HG02884 (cell line): ENCODE measurements at regions not wholly inside any gene's neighbourhood (a gene's known extent, or its start where the extent isn't known, plus 50 kb on each side); places are given as distances from the start of the nearest gene placed in this dataset.

Source experiments
- ATAC-seq: cut with Tn5 transposase; IDR thresholded peaks from one replicate; pipeline ENCODE4 v1.9.1; 2021; ENCODE audit warnings: mild to moderate bottlenecking, moderate library complexity; ENCODE audit not compliant: unreplicated experiment

DNA sequence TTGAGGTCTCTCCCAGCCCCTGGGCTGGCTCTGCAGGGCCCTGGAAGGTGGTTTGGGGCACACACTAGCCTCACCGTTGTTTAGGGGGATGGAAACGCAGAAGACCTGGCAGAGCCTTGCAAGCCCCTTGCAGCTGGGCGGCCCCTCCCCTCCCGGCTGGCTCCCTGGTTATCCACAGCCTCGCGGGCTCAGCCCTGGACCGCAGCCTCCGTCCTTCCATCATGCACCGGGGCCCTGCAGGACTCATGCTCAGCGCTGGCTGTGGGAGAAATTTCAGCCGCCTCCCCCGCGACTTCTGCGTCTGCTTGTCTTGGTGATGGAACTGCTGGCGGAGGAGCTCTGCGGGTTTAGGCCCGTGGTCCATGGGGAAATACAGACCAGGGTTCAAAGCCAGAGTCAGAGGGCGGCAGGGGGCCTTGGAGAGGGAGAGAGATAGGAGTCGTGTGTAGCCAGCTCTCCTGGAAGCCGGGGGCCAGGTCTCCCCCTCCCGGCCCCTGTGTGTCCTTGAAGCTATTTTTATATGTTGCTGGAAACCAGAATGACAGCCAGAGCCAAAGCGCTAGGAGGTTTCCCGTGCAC, 75.8 kb upstream of the IER5L start:
- no peak for ATAC-seq

GRCh38 chr9:129252937-129253802, 75.1 kb upstream of the IER5L start:
- no peak for ATAC-seq

GRCh38 chr9:129250786-129251185, 72.7 kb upstream of the IER5L start:
- ATAC-seq: no peak

DNA sequence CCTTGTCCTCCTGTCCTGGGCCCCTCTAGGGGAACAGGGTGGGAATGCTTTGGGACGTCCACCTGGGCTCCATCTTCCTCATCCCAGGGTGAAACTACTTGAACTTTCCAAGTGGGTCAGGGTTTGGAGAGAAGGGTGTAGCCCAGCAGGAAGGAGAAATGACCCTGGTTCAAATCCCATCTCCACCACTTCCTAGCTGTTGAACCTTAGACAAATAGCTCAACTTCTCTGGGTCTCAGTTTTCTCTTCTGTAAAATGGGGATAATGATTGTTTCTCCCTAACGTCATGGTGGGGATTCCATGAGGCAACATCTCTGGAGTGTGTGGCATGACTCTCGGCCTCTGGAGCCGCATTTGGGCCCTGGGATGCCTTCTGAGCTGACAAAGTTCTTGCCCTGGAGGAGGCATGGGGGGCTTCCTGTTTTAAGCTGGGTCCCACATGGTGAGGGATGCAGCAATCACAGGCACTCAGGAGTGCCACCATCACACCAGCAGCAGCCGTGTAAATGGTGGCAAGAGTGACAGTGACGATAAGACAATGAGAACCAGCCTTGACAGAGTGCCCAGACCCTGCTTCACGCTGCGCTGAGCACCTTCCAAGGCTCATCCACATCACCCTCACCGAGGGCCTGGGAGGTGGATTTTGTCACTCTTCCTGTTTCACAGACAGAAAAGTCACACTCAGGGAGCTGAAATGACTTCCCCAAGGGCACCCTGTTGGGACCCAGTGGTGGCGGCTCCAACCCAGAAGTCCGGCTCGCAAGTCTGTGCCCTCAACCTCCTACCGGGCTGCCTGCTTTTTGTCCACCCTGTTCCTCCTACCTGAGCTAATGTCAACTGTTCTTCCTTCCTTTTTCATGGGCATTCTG, 69.5 kb upstream of the IER5L start:
- no peak for ATAC-seq

DNA sequence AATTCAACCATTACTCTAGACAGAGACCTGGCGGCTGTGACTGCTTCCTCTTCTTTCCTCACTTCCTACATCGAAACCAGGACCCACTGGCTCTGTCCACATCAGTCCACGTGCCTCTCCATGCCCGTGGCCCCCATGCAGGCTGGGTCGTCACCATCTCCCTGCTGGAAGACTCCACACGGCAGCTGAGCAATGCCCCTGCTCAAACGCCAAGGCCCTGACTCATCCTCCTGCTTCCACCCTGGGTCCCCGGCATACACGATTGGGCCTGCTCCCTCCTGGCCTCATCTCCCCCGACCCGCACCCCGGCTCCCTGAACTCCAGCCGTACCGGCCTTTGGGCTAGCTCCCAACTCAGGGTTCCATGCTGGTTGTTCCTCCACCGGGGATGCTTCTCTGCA, 67.2 kb upstream of the IER5L start:
- no peak for ATAC-seq

GRCh38 chr9:129242971-129243561, 65.0 kb upstream of the IER5L start:
- ATAC-seq: no peak

DNA sequence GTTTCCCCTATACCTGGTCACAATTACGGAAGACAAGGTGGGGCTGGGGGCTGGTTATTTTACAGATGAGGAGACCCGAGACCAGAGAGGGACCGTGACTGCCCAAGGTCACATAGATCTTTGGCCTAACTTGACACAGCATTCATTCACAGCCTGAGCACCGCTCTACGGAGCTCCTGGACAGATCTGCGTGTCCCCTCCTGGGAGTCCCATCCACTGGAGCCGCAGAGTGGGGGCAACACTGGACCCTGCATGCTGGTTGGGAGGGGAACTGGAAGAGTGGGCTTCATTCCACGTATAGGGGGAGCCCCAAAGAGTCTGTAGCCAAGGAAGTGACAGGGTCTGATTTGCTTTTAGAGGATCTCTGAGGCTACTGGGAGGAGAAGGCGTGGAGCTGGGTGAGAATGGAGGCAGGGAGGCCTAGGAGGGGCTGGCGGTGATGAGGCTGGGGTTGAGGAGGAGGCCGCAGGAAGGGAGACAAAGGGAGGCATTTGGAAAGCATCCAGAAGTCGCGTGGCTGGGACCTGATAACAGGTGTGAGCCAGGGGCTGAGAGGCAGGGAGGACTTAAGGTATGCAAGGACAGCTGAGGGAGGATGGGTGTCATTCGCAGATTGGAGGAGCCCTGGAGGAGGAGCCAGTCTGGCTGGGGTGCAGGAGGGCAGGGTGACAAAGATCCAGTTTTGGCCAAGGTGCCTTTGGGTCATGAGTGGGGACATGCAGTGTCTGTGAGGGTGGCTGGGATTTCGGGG, 64.3 kb upstream of the IER5L start:
- ATAC-seq: no peak

- ATAC-seq: no peak
Measured at GRCh38 chr9:129241725-129242124, 63.7 kb upstream of the IER5L start.

DNA sequence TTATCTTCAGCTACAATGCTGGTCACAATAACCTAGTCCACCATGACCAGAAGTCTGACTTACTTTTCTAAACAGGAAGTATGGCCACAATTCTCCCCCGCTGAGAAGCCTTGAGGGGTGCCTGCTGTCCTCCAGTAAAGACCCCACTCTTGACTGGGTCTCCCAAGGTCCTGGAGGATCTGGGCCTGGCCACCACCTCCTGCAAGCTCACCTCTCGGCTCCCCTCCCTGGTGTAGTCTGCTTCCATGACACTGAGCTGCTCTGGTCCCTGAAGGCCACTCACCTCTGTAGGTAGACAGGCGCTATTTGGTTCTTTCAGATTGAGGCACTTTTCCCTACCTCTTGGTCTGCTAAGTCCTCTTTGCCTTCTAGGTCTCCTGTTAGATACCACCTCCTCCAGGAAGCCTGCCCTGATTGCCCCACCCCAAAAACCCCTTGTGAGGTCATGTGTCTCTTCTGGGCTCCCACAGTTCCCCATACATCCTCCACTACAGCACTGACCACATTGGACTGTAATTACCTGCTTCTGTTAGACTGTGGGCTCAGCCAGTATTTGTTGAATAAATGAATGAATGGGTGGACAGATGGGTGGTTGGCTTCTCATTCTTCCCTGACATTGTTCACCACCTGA, 62.6 kb upstream of the IER5L start:
- no peak for ATAC-seq

DNA sequence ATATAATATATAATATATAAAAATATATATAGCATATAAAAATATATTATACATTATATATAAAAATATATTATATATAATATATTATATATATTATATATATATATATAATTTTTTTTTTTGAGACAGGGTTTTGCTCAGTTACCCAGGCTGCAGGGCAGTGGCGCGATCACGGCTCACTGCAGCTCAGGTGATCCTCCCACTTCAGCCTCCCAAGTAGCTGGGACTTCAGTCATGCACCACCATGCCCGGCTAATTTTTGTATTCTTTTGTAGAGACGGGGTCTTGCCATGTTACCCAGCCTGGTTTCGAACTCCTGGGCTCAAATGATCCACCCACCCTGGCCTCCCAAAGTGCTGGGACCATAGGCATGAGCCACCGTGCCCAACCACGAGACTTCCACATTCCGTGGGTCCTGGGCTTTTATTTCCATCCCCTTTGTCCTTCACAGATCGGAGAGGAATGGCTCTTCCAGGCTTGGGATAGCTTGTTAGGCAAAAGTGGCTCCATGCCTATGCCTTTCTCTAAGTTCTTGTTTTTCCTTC, 62.0 kb upstream of the IER5L start:
- ATAC-seq: no peak

DNA sequence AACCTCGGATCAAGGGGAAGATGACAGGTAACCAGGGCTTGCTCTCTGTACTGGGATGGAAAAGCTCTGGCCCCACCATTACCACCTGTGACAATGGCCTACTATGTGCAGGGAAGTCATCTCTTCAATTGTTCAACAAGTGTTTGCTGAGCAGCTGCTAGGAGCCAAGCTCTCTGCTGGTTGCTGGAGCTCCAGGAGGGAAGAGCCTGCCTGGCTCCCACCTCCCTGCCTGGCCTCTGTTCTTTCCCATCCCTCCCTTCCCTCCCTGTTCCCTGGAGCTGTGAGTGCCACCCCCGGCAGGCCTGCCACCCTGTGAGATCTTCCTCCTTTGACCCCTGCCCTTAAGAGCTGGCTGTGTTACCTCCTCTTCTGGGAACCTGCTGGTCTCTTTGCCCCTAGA, 59.7 kb upstream of the IER5L start:
- no peak for ATAC-seq

GRCh38 chr9:129237164-129237611, 59.1 kb upstream of the IER5L start:
- no peak for ATAC-seq

GRCh38 chr9:129236441-129237145, 58.5 kb upstream of the IER5L start:
- ATAC-seq: no peak

DNA sequence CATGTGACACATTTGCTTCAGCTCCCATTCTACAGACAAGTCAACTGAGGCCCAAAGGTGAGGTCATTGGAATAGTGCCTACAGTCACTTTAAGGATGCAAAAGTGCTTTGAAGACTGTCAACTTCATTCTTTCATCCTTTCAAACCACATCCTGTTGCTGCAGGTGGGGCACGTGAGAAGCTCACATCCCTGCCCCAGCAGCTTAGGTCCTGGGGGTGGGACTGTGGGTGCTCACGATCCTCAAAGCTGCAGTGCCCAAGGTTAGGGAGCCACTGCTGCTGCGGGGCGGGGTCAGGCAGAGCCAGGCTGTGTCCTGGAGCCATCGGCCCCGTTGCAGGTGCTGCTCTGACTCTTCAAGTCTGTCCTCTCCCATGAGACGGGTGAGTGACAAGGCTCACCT, 57.9 kb upstream of the IER5L start:
- ATAC-seq: no peak

GRCh38 chr9:129235041-129235930, 57.2 kb upstream of the IER5L start:
- ATAC-seq: no peak

DNA sequence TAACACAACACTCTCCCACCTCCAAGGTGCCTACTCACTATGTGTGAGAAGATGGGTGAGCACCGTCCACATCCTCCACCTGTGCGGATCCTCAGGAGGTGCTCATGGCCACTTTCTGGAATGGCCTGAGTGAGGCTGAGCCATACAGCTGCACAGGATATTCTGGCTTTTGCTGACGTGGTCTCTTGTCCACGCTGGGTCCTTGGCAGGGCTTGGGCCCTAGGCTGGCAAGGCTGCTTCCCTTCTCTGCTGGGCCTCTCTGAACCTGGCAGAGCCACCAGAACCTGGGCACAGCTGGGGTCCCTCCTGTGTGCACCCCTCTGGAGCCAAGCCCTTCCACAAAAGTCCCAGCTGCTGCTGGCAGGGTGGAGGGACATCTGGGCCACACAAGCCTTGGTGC, 56.4 kb upstream of the IER5L start:
- no peak for ATAC-seq

- ATAC-seq: no peak
Measured at GRCh38 chr9:129232839-129233591, 55.0 kb upstream of the IER5L start.
